ENCODE measurements at regions not wholly inside any gene's neighbourhood (a gene's known extent, or its start where the extent isn't known, plus 50 kb on each side); places are given as distances from the start of the nearest gene placed in this dataset.

DNA sequence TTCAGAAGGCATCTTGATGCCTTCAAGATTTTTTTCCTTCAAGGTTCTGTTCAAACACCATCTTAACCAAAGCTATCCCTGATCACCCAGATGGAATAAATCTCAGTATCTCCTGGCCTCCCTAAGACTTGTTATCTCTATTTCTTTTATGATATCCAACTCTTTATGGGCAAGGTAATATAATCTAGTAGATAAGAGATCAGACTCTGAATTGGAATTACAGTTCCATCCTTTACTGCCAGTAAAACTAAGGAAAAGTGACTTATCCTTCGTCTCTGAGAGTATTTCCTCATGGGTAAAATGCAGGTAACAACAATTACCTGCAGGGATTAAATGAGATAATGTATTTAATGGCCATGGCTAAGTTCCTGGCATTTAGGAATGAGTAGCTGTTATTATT, 445.0 kb upstream of the DAB1 start:
- DNase-seq (ENCODE audit: low read depth in 2 of 2): no peak

DNA sequence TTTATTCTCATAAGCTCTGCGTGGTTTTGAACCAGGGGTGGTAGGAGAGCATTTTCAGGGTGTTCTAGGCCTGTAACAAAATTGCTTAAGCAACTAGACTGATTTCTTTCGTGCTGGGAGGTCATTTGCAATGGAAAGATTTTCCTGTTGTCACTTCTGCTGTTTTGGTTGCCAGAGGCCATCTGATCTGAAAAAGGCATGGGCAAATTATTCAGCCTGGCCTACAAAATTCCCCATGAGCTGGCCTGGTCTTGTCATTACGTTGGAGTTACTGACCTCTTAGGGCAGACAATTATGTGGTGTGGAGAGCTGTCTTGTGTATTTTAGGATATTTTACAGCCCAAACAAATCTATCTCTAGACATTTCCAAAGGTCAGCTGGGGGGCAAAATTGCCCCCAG, 444.4 kb upstream of the DAB1 start:
- no peak for DNase-seq (ENCODE audit: low read depth in 2 of 2)

DNA sequence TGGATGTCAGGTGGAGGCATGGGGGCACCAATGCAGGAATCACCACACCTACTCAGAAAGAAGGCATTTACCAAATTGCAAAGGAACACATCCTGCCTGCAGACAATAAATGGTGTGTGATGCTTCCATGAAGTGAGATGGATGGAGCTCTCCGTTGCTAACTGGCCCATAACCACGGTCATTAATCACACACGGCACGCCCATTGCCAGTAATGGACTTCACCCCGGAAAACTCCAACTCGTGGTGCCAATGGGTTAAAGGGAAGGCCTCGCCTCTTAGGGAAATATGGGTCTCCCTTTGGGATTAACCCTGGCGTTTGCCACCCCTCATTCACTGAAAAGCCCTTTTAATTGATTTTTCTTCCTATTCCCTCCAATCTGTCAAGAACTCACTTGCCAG, 443.1 kb upstream of the DAB1 start:
- DNase-seq (ENCODE audit: low read depth in 2 of 2): no peak

DNA sequence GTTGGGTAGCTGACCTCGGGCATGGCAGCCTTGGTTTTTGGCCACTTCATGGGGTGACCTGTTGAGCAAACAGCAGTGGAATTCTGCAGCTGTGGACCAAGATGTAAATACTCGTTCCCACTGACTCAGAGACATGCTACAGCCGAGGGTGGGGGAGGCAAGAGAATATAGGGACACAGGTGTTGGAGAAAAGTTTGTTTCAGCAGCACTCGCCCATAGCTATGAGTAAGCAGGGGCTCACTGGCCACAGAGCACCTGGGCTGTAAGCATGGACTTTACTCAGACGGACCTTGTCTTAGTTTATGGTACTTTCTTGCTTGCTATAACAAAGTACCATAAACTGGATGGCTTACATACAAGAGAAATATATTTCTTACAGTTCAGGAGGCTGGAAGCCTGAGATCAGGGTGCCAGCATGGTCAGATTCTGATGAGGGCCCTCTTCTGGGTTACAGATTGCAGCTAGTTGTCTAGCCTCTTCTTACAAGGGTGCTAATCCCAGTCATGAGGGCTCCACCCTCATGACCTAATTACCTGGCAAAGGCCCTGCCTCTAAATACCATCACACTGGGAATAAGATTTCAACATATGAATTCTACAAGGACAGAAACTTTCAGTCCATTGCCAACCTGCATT, 437.2 kb upstream of the DAB1 start:
- DNase-seq (ENCODE audit: low read depth in 2 of 2): no peak

DNA sequence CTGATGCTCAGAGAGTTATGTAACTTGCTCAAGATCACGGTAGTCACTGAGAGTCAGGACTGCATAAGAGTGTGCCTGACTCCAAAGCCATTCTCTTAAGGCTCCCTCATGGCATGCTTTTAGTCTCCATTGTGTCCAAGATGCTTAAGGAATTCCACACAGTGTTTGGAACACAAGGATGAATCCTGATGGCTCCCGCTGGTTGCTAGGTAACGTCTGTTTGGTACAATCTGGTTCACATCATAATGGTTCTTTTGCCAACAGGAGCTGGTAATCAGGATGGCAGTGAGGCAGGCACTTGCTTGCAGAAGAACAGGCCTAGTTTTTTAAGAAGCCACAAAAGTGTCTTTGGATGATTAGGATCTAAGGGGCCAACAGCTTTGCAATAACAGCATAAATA, 436.5 kb upstream of the DAB1 start:
- no peak for DNase-seq (ENCODE audit: low read depth in 2 of 2)

DNA sequence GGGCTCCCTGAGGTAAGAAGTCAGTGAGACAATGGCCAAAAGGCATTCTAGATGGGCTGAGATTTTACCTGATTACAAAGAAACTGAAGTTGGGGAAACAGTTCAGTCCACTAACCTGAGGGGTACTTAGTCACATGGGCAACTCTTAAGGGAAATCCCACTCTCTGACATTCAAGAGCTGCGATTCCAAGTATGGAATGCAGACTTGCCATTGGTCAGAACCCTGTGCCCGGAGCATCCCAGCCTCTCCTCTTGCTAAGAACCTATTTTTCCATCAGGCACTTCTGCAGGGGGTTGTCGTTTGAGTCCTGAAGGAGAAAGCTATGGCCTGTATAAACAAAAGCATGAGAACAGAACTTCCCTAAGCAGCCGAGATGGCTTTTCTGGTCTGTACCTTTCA, 434.9 kb upstream of the DAB1 start:
- DNase-seq (ENCODE audit: low read depth in 2 of 2): no peak

DNA sequence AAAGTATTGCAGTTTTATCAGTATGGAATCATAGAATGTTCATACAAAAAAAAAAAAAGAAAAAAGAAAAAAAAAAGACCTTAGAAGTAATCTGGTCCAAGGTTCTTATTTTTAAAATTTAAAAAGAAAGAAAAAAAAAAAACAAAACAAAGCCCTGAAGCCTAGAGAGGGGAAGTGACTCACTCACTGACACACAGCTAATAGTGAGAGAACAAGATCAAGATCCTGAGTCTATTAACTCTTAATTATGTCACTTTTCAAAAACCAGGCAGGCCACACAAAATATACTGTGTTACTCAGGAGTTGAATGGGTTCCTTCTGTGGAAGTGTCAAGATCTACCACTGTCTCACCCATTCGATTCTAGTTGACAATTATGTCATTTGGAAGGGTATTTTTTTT, 433.9 kb upstream of the DAB1 start:
- DNase-seq (ENCODE audit: low read depth in 2 of 2): no peak

DNA sequence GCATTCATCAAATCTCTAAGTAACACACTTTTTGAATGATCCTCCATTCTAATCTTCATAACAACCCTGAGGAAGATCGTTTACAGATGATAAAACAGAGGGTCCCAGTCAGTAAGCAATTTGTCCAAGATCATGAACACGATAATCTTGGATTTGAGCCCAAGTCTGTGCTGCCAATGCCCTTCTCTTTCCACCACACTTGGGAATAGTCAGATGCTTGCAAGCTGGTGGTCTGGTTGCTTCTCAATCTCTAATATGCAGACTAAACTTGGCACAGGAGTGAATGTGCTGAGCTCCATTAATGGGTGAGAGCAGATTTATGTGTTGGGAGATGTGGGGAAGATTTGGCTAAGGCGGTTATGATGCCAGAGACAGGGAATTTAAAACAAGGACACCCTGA, 430.6 kb upstream of the DAB1 start:
- no peak for DNase-seq (ENCODE audit: low read depth in 2 of 2)

DNA sequence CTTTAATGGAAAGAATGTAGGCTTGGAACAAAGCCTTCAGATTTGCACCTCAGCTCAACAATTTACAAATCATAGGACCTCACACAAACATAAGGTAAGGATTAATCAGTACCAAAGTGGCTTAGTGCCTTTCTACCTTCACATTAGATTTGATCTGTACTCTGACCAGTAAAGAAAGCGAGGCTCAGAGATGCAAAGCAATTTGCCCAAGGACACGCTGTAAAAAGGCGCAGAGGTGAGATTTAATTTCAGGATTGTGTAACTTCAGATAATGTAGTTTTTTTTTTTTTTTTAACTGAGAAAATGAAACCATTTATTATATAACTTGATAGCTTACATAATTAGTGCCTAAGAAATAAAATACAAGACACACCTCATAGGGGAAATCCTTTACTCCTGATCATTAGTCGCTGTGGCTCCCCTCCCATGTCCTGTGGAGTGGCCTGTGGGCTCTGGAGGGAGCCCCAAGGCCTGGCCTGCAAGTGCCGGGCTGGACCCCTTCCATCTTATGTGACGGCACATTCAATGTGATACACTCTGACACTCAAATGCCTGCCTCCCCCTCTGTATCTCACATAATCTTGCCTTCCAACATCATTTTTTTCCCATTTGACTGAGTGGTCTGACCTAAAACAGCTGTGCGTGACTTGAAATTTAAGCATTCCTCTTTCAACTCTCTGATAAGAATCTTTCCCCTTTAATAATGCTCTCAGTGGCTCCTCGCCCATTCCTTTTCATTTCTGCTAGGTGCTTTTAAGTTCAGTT, 426.5 kb upstream of the DAB1 start:
- no peak for DNase-seq (ENCODE audit: low read depth in 2 of 2)

DNA sequence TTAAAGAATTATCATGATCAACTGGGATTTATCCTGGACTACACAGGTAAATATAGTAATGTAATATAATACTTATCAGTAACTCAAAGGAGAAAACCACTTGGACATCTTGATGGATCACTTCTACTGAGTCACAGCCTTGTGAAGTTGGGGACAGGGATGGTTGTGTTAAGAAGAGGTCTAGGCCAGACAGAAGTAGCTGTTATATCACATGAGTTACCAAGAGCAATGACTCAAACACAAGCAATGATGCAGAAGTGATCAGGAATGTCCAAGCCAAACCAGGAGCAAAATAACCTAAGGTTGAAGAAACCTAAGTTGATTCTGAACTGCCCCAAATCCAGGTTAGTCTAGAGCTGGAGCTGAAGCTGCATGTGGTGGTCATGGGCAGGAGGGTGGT, 424.5 kb upstream of the DAB1 start:
- DNase-seq (ENCODE audit: low read depth in 2 of 2): no peak

DNA sequence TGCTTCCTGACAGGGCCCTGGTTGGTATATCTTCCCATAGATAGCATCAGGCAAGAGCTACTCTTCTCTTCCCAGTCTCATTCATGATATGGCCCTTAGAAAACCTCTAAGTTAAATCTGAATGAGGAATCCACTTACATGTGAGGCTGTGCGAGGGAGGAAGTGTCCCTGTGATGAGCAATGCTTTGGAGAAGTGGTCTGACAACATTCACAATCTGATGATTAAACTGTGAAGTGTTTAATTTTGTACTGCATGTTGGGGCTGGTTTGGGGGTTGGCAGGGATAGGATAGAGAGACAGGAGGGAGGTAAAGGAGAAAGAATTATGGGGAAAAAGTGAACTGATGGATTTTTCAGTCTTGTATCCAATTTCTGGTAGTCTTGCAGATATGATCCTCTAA, 421.2 kb upstream of the DAB1 start:
- no peak for DNase-seq (ENCODE audit: low read depth in 2 of 2)

DNA sequence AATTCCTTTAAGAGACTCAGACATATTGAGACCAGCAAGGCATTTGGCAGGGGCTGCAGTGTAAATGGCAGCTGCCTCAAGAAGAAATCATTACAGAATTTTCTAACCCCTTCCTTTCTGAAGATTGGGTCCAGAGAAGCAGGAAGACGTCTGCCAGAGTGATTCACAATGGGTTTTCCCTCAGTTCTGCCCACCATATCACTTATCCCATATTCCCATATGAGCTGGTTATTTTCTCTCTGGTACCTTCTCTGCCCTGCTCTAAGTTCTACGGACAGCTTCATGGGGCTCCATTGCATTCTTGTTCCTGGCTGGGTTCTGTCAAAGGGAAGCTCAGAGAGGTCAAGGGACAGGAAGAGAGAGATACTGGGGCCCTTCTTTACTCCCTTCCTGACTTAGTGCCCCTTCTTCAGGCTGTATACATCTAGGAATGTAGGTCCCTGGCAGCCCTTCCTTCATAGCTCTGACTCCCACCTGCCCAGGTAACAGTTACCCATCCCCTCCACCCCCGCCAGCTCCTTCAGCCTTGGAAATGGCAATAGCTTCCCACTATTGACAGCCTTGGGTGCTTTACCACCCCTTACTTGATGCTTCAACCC, 420.6 kb upstream of the DAB1 start:
- DNase-seq (ENCODE audit: low read depth in 2 of 2): no peak

DNA sequence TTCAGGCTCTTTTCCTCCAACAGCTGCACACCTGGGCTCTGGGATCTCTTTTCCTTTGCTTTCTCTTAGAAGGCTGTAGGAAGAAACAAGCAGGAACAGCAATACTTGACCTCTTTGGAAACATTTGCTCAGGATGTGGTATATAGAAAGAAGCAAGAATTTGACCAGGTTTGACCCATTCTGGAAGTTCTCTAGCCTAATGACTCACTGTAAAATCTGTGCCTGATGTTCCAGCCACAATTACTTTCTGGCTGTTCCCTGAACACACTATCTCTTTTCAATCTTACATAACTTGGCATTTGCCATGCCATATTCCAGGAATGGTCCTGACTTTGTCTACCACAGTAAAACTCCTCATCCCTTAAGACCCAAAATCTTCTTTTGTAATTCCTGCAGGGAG, 419.9 kb upstream of the DAB1 start:
- no peak for DNase-seq (ENCODE audit: low read depth in 2 of 2)

DNA sequence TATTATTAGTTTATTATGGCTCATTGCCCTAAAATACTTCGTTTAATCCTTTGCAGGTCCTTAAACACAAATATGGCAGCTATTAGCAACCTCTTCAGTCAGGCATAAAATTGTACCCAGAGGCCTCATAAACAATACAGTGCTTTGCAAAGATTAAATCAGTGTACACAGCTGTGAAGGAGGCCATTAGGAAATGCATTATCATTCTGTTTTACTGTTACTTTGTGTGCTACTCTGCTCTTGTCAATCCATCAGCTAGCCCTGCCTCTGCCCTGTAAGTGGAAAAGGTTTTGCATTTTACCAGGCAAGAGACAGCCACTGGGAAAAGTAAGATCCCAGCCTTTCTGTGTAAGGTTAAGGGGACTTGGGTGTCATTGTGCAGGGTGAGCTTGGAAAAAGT, 415.7 kb upstream of the DAB1 start:
- no peak for DNase-seq (ENCODE audit: low read depth in 2 of 2)

DNA sequence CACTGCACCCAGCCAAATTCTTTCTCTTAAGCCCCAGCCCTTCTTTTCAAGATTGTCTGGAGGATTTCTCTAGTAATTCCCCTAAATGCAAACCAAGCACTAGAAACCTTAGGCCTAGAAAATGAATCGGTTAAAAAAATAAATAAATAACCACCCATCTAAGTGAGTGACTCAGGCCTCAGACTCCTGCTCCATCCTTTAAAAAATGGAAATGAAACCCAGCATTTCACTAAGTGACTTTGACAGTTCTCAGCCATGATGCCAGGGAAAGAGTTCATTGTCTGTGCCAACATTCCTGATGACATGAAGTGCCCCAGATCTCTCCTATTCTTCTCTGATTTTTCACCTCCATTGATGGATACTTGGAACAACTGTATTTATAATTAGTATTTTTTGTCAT, 415.2 kb upstream of the DAB1 start:
- no peak for DNase-seq (ENCODE audit: low read depth in 2 of 2)

DNA sequence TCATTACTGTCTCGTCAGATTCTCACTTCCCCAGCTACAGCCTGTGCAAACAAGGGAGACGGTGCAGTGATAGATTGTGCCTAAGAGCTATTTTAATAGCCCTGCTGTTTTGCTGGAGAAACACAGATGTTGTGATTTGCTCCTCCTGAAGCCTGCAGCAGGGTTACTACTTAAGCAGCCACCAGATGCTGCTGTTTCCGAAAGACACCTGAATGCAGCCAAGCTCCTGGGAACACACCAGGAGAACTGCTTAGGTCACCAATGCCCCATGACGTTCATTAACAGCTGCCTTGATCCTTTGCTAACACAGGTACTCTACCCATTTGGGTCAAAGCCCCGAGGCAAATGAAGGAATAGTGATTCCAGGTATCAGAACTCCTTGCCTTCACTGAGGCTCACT, 411.8 kb upstream of the DAB1 start:
- DNase-seq (ENCODE audit: low read depth in 2 of 2): no peak

DNA sequence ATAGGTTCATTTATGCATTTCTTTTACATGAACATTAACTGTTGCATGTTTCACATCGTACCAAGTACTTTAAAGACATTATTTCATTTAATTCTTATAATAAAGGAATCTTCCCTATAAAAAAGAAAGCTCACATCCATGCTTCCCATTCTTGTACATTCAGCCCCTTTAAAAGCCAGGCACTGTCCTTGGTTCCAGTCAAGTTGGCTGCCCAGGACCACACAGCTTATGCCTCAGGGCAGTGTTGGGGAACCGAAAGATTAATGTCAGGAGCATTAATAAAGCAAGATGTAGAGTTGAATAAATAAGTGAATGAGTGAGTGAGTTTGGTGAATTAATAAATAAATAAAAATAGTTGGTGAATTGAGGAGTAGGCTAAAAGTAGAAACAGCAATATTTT, 409.4 kb upstream of the DAB1 start:
- DNase-seq (ENCODE audit: low read depth in 2 of 2): no peak

DNA sequence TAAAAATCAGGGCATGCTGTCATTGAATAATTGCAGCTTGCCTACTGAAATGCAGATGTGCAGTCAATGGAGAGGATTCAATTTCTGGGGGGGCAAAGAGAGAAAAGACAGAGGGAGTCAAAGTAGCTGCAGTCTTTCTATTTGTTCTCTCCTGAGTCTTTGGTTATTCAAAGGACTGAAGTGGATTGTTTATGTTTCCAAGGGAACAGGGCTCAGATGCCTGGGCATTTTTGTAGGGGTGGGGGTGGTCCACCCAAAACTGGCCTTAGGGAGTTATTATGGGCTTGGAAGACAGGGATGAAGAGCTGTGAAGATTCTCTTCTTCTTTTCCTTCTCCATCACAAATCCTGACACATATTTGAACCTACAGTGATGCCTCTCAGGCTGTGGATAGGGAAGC, 408.8 kb upstream of the DAB1 start:
- DNase-seq (ENCODE audit: low read depth in 2 of 2): no peak

DNA sequence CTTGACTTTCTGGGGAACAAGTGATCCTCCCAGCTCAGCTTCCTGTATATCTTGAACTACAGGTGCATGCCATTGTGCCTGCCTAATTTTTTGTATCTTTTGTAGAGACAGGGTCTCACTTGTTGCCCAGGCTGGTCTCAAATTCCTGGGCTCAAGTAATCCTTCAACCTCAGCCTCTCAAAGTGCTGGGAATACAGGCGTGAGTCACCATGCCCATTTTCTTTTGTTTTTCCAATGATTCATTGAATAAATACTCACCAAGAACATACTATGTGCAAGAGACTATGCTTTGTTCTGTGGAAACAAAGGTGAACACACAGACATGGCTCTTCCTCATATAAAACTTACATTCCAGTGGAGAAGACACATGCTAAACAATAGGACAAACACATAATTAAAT, 407.8 kb upstream of the DAB1 start:
- no peak for DNase-seq (ENCODE audit: low read depth in 2 of 2)

DNA sequence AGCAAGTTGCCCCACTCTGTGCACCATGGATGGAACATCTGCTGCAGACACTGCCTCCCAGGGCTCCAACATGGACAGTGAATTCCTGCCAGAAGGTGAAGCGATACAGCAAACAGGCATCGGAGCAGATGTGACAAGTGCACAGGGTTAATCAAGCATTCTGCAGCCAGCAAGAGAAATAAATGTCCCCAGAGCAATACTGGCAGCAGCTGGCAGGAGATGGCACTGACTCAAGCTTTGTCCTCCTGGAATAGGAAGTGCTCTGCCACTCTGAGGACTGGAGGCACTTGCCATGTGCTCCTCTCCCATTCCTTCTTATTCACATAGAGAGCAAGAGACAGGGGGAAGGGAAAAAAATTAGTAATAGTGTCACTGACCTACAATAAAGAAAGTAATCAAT, 402.7 kb upstream of the DAB1 start:
- DNase-seq (ENCODE audit: low read depth in 2 of 2): no peak

DNA sequence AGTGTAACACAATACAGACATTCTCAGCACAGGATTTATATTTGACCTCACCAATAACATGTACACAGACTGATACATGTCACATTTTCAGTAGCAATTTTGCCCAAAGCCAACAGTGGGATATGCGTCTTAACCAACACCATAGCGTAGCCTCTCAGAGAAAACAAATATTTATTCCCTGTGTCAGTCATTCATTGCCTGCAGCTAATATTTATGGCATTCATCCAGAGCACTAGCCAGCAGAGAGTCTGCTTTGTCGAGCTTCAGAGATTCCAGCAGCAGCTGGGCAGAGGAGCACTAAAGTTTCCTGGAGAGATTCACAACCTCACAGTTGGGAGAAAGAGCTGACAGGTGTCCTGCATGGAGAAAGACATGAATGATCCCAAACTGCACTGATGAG, 400.7 kb upstream of the DAB1 start:
- DNase-seq (ENCODE audit: low read depth in 2 of 2): no peak

DNA sequence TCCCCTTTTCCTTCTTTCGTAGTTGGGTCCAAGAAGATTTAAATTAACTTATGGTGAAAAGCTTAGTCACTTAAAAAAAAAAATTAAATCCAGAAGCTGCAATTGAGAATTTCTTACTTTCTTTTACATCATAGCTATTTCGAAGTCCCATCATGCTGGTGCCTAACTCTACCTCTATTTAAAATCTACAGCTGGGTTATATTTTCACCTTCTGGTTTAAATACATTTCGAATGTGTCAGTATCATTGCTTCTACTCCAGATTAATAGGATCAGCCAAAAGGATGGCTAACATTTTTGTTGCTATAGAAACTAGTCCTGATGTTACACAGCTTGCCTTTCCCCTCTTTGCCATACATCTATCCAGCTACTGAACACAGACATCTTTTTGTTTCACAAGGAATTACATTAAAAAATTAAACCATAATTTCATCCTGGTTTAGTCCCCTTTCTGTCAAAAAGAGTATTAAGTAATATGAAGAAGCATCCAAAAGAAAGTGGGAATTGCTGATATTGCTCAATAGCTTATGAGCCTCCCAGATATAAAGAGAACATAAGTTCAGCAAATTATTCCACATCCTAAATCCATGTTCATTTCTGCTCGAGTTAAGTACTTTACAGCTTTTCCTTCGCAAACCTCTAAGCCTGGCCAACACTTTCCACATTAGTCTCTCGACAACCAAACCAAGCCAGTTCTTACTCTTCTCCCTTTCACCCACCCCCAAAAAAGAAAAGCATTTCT, 396.7 kb upstream of the DAB1 start:
- DNase-seq (ENCODE audit: low read depth in 2 of 2): no peak

DNA sequence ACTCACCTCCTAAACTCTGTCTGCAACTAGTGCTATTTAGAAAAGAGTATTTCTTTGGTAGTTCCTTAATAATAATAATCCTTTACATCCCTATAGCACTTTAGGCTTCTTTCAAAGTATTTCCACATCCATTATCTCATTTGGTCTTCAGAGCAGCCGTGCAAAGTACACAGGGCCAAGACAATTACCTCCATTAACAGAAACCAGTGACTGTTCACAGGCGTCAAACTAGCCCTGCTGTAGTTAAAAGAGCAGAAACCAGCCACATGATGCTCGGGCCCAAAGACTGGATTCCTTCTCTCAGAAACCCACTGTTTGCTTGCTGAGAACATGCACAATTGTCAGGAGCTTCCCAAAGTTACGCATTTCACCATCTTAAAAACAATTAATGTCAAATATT, 396.0 kb upstream of the DAB1 start:
- no peak for DNase-seq (ENCODE audit: low read depth in 2 of 2)
